ENCODE measurements at regions not wholly inside any gene's neighbourhood (a gene's known extent, or its start where the extent isn't known, plus 50 kb on each side); places are given as distances from the start of the nearest gene placed in this dataset.

- no peak for DNase-seq
Measured at GRCh38 chr17:72511242-72511641, 390.4 kb downstream of the SOX9 start.

- no peak for DNase-seq
Measured at GRCh38 chr17:72511874-72512273, 391.1 kb downstream of the SOX9 start.

GRCh38 chr17:72512649-72513556 is 392.1 kb downstream of the SOX9 start:
- DNase-seq, result no peak

GRCh38 chr17:72514321-72514861 is 393.6 kb downstream of the SOX9 start:
- DNase-seq, result no peak

GRCh38 chr17:72514891-72515290 is 394.1 kb downstream of the SOX9 start:
- no peak for DNase-seq

- no peak for DNase-seq
Measured at GRCh38 chr17:72515291-72516065, 394.7 kb downstream of the SOX9 start.

GRCh38 chr17:72516772-72517399 is 396.1 kb downstream of the SOX9 start:
- no peak for DNase-seq

GRCh38 chr17:72517413-72518158 is 396.8 kb downstream of the SOX9 start:
- DNase-seq, result no peak

- DNase-seq, result no peak
Measured at GRCh38 chr17:72518159-72518732, 397.4 kb downstream of the SOX9 start.

GRCh38 chr17:72518753-72519597 is 398.2 kb downstream of the SOX9 start:
- no peak for DNase-seq

GRCh38 chr17:72519598-72519936 is 398.7 kb downstream of the SOX9 start:
- DNase-seq, result no peak

- DNase-seq, result no peak
Measured at GRCh38 chr17:72520665-72521303, 400.0 kb downstream of the SOX9 start.

- DNase-seq, result no peak
Measured at GRCh38 chr17:72523491-72523890, 402.7 kb downstream of the SOX9 start.

GRCh38 chr17:72525225-72526015 is 404.6 kb downstream of the SOX9 start:
- no peak for DNase-seq

GRCh38 chr17:72526769-72527168 is 405.9 kb downstream of the SOX9 start:
- DNase-seq, result no peak

- DNase-seq, result no peak
Measured at GRCh38 chr17:72527789-72528188, 407.0 kb downstream of the SOX9 start.

- no peak for DNase-seq
Measured at GRCh38 chr17:72528683-72529082, 407.9 kb downstream of the SOX9 start.

- no peak for DNase-seq
Measured at GRCh38 chr17:72529386-72529785, 408.6 kb downstream of the SOX9 start.

GRCh38 chr17:72530454-72530853 is 409.6 kb downstream of the SOX9 start:
- DNase-seq, result no peak

- DNase-seq, result no peak
Measured at GRCh38 chr17:72531729-72532128, 410.9 kb downstream of the SOX9 start.

Measured in stimulated activated CD4-positive, alpha-beta T cell treated with anti-CD3 and anti-CD28 coated beads, Interleukin-2, amount 100 ng/mL, for 24 hours (primary cell).